Fibroblast of lung (primary cell): ENCODE measurements at regions not wholly inside any gene's neighbourhood (a gene's known extent, or its start where the extent isn't known, plus 50 kb on each side); places are given as distances from the start of the nearest gene placed in this dataset.

Source experiments
- DNase-seq, 2 donors: peaks; one replicate each; pipeline versions ENCODE4 v3.0.0 to v3.0.0-alpha.2; 2010; ENCODE audit warnings: low read depth in 2 of 2
- H2AFZ ChIP-seq: 2 replicates; pipeline ENCODE4 v1.5.1; 2012; ENCODE audit warnings: low read length, control low read depth, inconsistent platforms
- H3K27ac ChIP-seq: 2 replicates; pipeline ENCODE4 v1.5.1; 2011; ENCODE audit warnings: low read length, control low read depth; ENCODE audit not compliant: insufficient read depth
- H3K27me3 ChIP-seq: 2 replicates; pipeline ENCODE4 v1.5.1; 2011; ENCODE audit warnings: mild to moderate bottlenecking, low read length; ENCODE audit not compliant: control insufficient read depth, insufficient read depth
- H3K36me3 ChIP-seq: 2 replicates; pipeline ENCODE4 v1.5.1; 2011; ENCODE audit warnings: low read length; ENCODE audit not compliant: control insufficient read depth, insufficient read depth
- H3K4me1 ChIP-seq: 2 replicates; pipeline ENCODE4 v1.5.1; 2011; ENCODE audit warnings: low read length; ENCODE audit not compliant: control insufficient read depth, insufficient read depth; ENCODE audit errors: extremely low read depth
- H3K4me2 ChIP-seq: 2 replicates; pipeline ENCODE4 v1.5.1; 2011; ENCODE audit warnings: low read length, control low read depth; ENCODE audit not compliant: insufficient read depth; ENCODE audit errors: extremely low read depth
- H3K4me3 ChIP-seq, 4 experiments: fragments of 200-600 bp in 1 of 4; sonication (generic) in 1 of 4; replicated peaks in 1 of 4; 2 replicates each; pipeline ENCODE4 v1.5.1; 2011 to 2016; ENCODE audit warnings: low read length in 4 of 4, low read depth in 3 of 4, mild to moderate bottlenecking in 3 of 4, control low read depth in 2 of 4, inconsistent platforms in 1 of 4, mixed read lengths in 1 of 4; ENCODE audit not compliant: insufficient read depth in 1 of 4; ENCODE audit errors: control extremely low read depth in 1 of 4
- H3K79me2 ChIP-seq: 2 replicates; pipeline ENCODE4 v1.5.1; 2012; ENCODE audit warnings: mild to moderate bottlenecking, low read length, inconsistent platforms; ENCODE audit not compliant: control insufficient read depth, insufficient read depth
- H3K9ac ChIP-seq: 2 replicates; pipeline ENCODE4 v1.5.1; 2011; ENCODE audit warnings: mild to moderate bottlenecking, low read length, control low read depth; ENCODE audit not compliant: insufficient read depth
- H3K9me3 ChIP-seq: 2 replicates; pipeline ENCODE4 v1.5.1; 2012; ENCODE audit warnings: low read depth, low read length; ENCODE audit not compliant: control insufficient read depth, insufficient read depth
- H4K20me1 ChIP-seq: 2 replicates; pipeline ENCODE4 v1.5.1; 2011; ENCODE audit warnings: low read length; ENCODE audit not compliant: control insufficient read depth, insufficient read depth; ENCODE audit errors: extremely low read depth
- CTCF ChIP-seq, 2 donors: IDR thresholded peaks in 1 of 2; conservative IDR thresholded peaks in 1 of 2; 1 replicate in 1 of 2; 2 replicates in 1 of 2; pipeline ENCODE4 v1.5.1; 2011 to 2012; ENCODE audit warnings: low read length in 2 of 2, control low read depth in 1 of 2, inconsistent platforms in 1 of 2, low read depth in 1 of 2, mild to moderate bottlenecking in 1 of 2
- EZH2 ChIP-seq: IDR thresholded peaks from 2 replicates; pipeline ENCODE4 v1.5.1; 2012; ENCODE audit warnings: low read length, control low read depth, mild to moderate bottlenecking; ENCODE audit errors: missing control alignments

DNA sequence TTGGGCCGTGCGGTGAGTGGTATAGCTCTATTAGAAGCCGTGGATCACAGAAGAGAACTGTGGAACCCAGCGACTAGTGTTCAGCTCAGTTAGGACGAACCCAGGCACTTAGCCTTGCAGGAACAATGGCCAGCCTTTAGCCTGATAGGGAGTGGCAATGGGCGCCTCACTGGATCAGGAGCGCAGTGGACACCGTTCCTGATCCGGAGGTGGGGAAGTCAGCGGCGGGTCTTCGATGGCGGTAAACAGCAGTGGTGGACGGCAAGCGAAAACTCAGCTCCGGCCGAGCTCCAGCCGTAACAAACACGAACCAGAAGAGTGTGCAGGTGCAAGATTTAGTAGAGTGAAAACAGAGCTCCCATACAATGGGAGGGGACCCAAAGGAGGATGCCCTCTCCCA lies 340.0 kb downstream of the TLE4 start:
- H4K20me1 ChIP-seq = no peaks in the 10 kb centered on the region
- no peaks in the 10 kb centered on the region for H3K9me3 ChIP-seq
- no peak overlapping the region for H3K4me3 ChIP-seq
- no peaks in the 10 kb centered on the region for H3K36me3 ChIP-seq
- H3K9ac ChIP-seq = no peak overlapping the region
- H3K4me2 ChIP-seq = no peak overlapping the region
- no peaks in the 10 kb centered on the region for H3K79me2 ChIP-seq
- no peak for TF ChIP-seq CTCF (conservative IDR thresholded peaks at IDR 0.05 in 1 of 2, IDR thresholded peaks at IDR 0.05 in 1 of 2; ENCODE audit: low read depth in 1 of 2, low read length in 2 of 2)
- TF ChIP-seq EZH2 = no peak
- H3K4me1 ChIP-seq = no peaks in the 10 kb centered on the region
- DNase-seq = no peak
- H3K27me3 ChIP-seq = no peaks in the 10 kb centered on the region
- no peak overlapping the region for H2AFZ ChIP-seq
- no peak overlapping the region for H3K27ac ChIP-seq

GRCh38 chr9:79902825-79903600 lies 331.2 kb downstream of the TLE4 start:
- peak in 1 of 2 donors; percentile 30 for DNase-seq
- TF ChIP-seq CTCF (conservative IDR thresholded peaks at IDR 0.05 in 1 of 2, IDR thresholded peaks at IDR 0.05 in 1 of 2; ENCODE audit: low read depth in 1 of 2, low read length in 2 of 2) = no peak
- TF ChIP-seq EZH2 = no peak
- Histone ChIP-seq H2AFZ (no peak overlapping the region), H3K79me2 (no peaks in the 10 kb centered on the region), H3K36me3 (no peaks in the 10 kb centered on the region), H3K4me1 (no peaks in the 10 kb centered on the region), H3K9me3 (no peaks in the 10 kb centered on the region), H3K9ac (no peak overlapping the region), H3K4me3 (no peak overlapping the region), H4K20me1 (no peaks in the 10 kb centered on the region), H3K4me2 (no peak overlapping the region), H3K27me3 (no peaks in the 10 kb centered on the region), H3K27ac (no peak overlapping the region)

- DNase-seq = no peak
- Histone ChIP-seq H3K79me2 (no peaks in the 10 kb centered on the region), H3K4me2 (no peak overlapping the region), H3K27me3 (no peaks in the 10 kb centered on the region), H3K27ac (no peak overlapping the region), H2AFZ (no peak overlapping the region), H3K9ac (no peak overlapping the region), H3K4me3 (no peak overlapping the region), H3K36me3 (no peaks in the 10 kb centered on the region), H3K4me1 (no peaks in the 10 kb centered on the region), H3K9me3 (no peaks in the 10 kb centered on the region), H4K20me1 (no peaks in the 10 kb centered on the region)
- TF ChIP-seq EZH2 (no peak), CTCF (conservative IDR thresholded peaks at IDR 0.05 in 1 of 2, IDR thresholded peaks at IDR 0.05 in 1 of 2; ENCODE audit: low read depth in 1 of 2, low read length in 2 of 2) (no peak)
Observed at GRCh38 chr9:79900754-79901153, 329.0 kb downstream of the TLE4 start.
